Muscle of leg (tissue), 3 donors: ENCODE measurements at regions not wholly inside any gene's neighbourhood (a gene's known extent, or its start where the extent isn't known, plus 50 kb on each side); places are given as distances from the start of the nearest gene placed in this dataset.

Source experiments
- DNase-seq: peaks from one replicate; pipeline ENCODE4 v3.0.0; 2013
- H3K27ac ChIP-seq: one replicate; pipeline ENCODE4 v1.5.1; 2013; ENCODE audit warnings: mild to moderate bottlenecking, low read length, control low read depth
- H3K27me3 ChIP-seq: one replicate; pipeline ENCODE4 v1.6.1; 2013; ENCODE audit warnings: low read length; ENCODE audit not compliant: control insufficient read depth, insufficient read depth
- H3K36me3 ChIP-seq: one replicate; pipeline ENCODE4 v1.6.1; 2013; ENCODE audit warnings: low read length; ENCODE audit not compliant: control insufficient read depth, insufficient read depth
- H3K4me1 ChIP-seq: one replicate; pipeline ENCODE4 v1.6.1; 2013; ENCODE audit warnings: low read length; ENCODE audit not compliant: control insufficient read depth, insufficient read depth
- H3K4me3 ChIP-seq: one replicate; pipeline ENCODE4 v1.5.1; 2013; ENCODE audit warnings: low read length, control low read depth
- H3K9me3 ChIP-seq: replicated peaks from 2 replicates; pipeline ENCODE4 v1.6.1; 2013; ENCODE audit warnings: low read depth, low read length; ENCODE audit not compliant: control insufficient read depth
- WGBS: methylation state at CpG from one replicate; pipeline ENCODE4 v1.1.5; 2013; ENCODE audit warnings: missing lambda C conversion rate; ENCODE audit not compliant: insufficient coverage; 5-methylcytosine and 5-hydroxymethylcytosine counted together

- H3K36me3 ChIP-seq, result no peaks in the 10 kb centered on the region
- H3K27ac ChIP-seq, result no peak overlapping the region
- H3K9me3 ChIP-seq, result no peaks in the 10 kb centered on the region
- no peaks in the 10 kb centered on the region for H3K27me3 ChIP-seq
- WGBS, result no CpG with 5 or more reads among the region's 1 CpG
- no peak overlapping the region for H3K4me3 ChIP-seq
- DNase-seq, result no peak
- H3K4me1 ChIP-seq, result no peaks in the 10 kb centered on the region
These were observed 452.9 kb upstream of the CXADR start for GRCh38 chr21:17059936-17060335.

- no peak overlapping the region for H3K4me3 ChIP-seq
- H3K27me3 ChIP-seq, result no peaks in the 10 kb centered on the region
- no peaks in the 10 kb centered on the region for H3K4me1 ChIP-seq
- DNase-seq, result no peak
- no peak overlapping the region for H3K27ac ChIP-seq
- H3K36me3 ChIP-seq, result no peaks in the 10 kb centered on the region
- no peaks in the 10 kb centered on the region for H3K9me3 ChIP-seq
These were observed 446.8 kb upstream of the CXADR start for GRCh38 chr21:17066006-17066405.

DNA sequence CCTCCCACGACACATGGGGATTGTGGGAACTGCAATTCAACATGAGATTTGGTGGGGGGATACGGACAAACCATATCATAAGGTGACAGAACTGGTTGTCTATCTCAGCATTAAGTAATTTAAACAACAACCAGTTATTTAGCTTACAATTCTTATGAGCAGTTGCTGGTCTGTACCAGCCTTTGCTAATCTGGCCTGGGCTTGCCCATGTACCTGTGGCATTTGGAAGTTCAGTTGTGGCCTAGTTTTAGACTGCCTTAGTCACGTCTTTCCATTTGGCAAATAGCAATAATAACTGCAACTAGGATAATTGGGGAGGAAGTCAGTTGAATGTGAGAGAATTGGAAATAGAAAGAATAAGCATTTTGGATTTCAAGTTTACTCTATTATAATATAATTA lies 441.8 kb upstream of the CXADR start:
- no peak for DNase-seq
- Histone ChIP-seq H3K9me3 (no peaks in the 10 kb centered on the region), H3K27ac (no peak overlapping the region), H3K27me3 (no peaks in the 10 kb centered on the region), H3K4me3 (no peak overlapping the region), H3K36me3 (no peaks in the 10 kb centered on the region), H3K4me1 (no peaks in the 10 kb centered on the region)
- no CpG with 5 or more reads among the region's 3 CpGs for WGBS

GRCh38 chr21:17081193-17081592 lies 431.6 kb upstream of the CXADR start:
- WGBS, result no CpG with 5 or more reads among the region's 4 CpGs
- DNase-seq, result no peak
- Histone ChIP-seq H3K27ac (no peak overlapping the region), H3K27me3 (no peaks in the 10 kb centered on the region), H3K9me3 (no peaks in the 10 kb centered on the region), H3K4me3 (no peak overlapping the region), H3K4me1 (no peaks in the 10 kb centered on the region), H3K36me3 (no peaks in the 10 kb centered on the region)

GRCh38 chr21:17082843-17083483 lies 429.9 kb upstream of the CXADR start:
- 66% methylated on average over 4 of the region's 4 CpGs for WGBS
- no peak overlapping the region for H3K4me3 ChIP-seq

DNA sequence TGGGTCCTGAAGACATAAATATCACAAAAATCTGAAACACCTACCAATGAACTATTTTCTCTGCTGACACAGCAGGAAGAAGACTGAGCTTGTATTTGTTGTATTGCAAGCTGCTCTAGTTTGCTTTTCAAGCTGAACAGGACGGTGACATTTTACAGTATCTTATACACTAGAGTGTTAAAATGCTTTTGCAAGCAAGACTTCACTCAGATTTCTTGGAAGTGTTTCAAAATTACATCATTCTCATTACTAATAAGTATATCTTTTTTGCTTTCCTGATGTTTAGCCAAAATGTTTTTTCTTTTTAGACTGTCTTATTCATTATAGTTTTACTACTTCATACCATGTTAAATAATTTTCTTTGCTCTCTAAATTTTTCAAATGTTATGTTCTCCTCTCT lies 427.1 kb upstream of the CXADR start:
- peak; percentile 65 for DNase-seq
- WGBS, result no CpG with 5 or more reads among the region's 1 CpG
- H3K36me3 ChIP-seq, result no peaks in the 10 kb centered on the region
- H3K4me1 ChIP-seq, result no peaks in the 10 kb centered on the region
- no peak overlapping the region for H3K27ac ChIP-seq
- H3K4me3 ChIP-seq, result no peak overlapping the region
- no peaks in the 10 kb centered on the region for H3K9me3 ChIP-seq
- H3K27me3 ChIP-seq, result no peaks in the 10 kb centered on the region

More at GRCh38 chr21:17082843-17083483, 429.9 kb upstream of the CXADR start:
- Histone ChIP-seq H3K27ac (no peak overlapping the region), H3K9me3 (no peaks in the 10 kb centered on the region), H3K4me1 (no peaks in the 10 kb centered on the region), H3K36me3 (no peaks in the 10 kb centered on the region), H3K27me3 (no peaks in the 10 kb centered on the region)
- DNase-seq, result no peak

GRCh38 chr21:17088500-17088899 lies 424.3 kb upstream of the CXADR start:
- WGBS, result no CpG with 5 or more reads among the region's 4 CpGs
- no peaks in the 10 kb centered on the region for H3K9me3 ChIP-seq

DNA sequence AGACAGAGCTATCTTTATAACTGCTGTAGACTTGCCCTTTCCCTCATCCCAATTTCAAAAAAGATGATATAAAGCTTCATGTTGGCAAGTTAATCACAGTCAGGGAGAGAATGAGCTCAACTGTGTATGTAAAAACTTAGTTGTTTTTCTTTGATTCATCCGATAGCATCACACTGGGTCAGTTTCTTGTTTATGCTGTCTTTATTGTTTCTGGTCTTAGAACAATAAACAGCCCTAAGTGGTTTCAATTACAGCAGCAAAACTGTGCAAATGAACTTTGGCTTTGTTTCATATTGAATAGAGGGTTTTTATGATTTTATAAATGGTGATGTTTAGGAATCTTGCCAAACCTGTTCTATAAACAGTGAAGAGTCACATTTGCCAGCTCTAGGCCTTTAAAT lies 423.8 kb upstream of the CXADR start:
- DNase-seq, result peak; percentile 65
- no CpG with 5 or more reads among the region's 1 CpG for WGBS
- H3K9me3 ChIP-seq, result no peaks in the 10 kb centered on the region

More at GRCh38 chr21:17088500-17088899, 424.3 kb upstream of the CXADR start:
- Histone ChIP-seq H3K4me1 (no peaks in the 10 kb centered on the region), H3K4me3 (no peak overlapping the region), H3K27me3 (no peaks in the 10 kb centered on the region), H3K36me3 (no peaks in the 10 kb centered on the region), H3K27ac (no peak overlapping the region)
- DNase-seq, result no peak

GRCh38 chr21:17101696-17102095 lies 411.1 kb upstream of the CXADR start:
- Histone ChIP-seq H3K4me1 (no peaks in the 10 kb centered on the region), H3K27ac (no peak overlapping the region), H3K27me3 (no peaks in the 10 kb centered on the region), H3K36me3 (no peaks in the 10 kb centered on the region), H3K9me3 (peaks cover 6% of the 10 kb centered on the region), H3K4me3 (no peak overlapping the region)
- no peak for DNase-seq

More for the DNA sequence above, 423.8 kb upstream of the CXADR start:
- Histone ChIP-seq H3K36me3 (no peaks in the 10 kb centered on the region), H3K27ac (no peak overlapping the region), H3K27me3 (no peaks in the 10 kb centered on the region), H3K4me1 (no peaks in the 10 kb centered on the region), H3K4me3 (no peak overlapping the region)

DNA sequence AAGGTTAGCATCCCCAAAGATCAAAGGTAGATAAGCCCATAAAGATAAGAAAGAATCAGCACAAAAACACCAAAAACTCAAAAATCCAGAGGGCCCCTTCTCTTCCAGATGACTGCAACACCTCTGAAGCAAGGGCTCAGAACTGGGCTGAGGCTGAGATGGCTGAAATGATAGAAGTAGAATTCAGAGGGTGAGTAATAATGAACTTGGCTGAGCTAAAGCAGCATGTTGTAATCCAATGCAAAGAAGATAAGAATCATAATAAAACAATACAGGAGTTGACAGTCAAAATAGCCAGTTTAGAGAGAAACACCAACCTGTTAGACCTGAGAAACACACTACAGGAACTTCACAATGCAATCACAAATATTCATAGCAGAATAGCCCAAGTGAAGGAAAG lies 406.9 kb upstream of the CXADR start:
- no peak for DNase-seq
- Histone ChIP-seq H3K36me3 (no peaks in the 10 kb centered on the region), H3K4me3 (no peak overlapping the region), H3K9me3 (peaks cover 6% of the 10 kb centered on the region), H3K27me3 (no peaks in the 10 kb centered on the region), H3K27ac (no peak overlapping the region), H3K4me1 (no peaks in the 10 kb centered on the region)

GRCh38 chr21:17114045-17114444 lies 398.8 kb upstream of the CXADR start:
- no peak for DNase-seq
- Histone ChIP-seq H3K4me1 (no peaks in the 10 kb centered on the region), H3K36me3 (no peaks in the 10 kb centered on the region), H3K9me3 (no peaks in the 10 kb centered on the region), H3K4me3 (no peak overlapping the region), H3K27ac (no peak overlapping the region), H3K27me3 (no peaks in the 10 kb centered on the region)
- no CpG with 5 or more reads among the region's 3 CpGs for WGBS
